Liver (tissue), 8 donors: ENCODE measurements at regions not wholly inside any gene's neighbourhood (a gene's known extent, or its start where the extent isn't known, plus 50 kb on each side); places are given as distances from the start of the nearest gene placed in this dataset.
"Not testable (repeated sequence)": the region's sequence is repeated elsewhere in the genome, so short reads cannot be mapped to it uniquely, and the experiment has no call there.

Experiments
- DNase-seq: peaks from one replicate; pipeline ENCODE4 v3.0.0-alpha.2; 2017; ENCODE audit warnings: low spot score
- H3K27ac ChIP-seq, 2 donors: one replicate each; pipeline ENCODE4 v1.7.0; 2013; ENCODE audit warnings: inconsistent platforms in 2 of 2, low read length in 2 of 2, control low read depth in 1 of 2, low read depth in 1 of 2, mild to moderate bottlenecking in 1 of 2
- H3K27me3 ChIP-seq, 4 donors: one replicate each; pipeline versions ENCODE4 v1.6.1 to v1.7.0; 2013; ENCODE audit warnings: low read length in 3 of 4, inconsistent platforms in 1 of 4, mild to moderate bottlenecking in 1 of 4, moderate library complexity in 1 of 4; ENCODE audit not compliant: control insufficient read depth in 4 of 4, insufficient read depth in 4 of 4
- H3K36me3 ChIP-seq, 4 donors: one replicate each; pipeline versions ENCODE4 v1.6.1 to v1.7.0; 2013; ENCODE audit warnings: low read length in 3 of 4, mild to moderate bottlenecking in 3 of 4, low read depth in 1 of 4, moderate library complexity in 1 of 4; ENCODE audit not compliant: control insufficient read depth in 4 of 4, insufficient read depth in 3 of 4
- H3K4me1 ChIP-seq, 4 donors: one replicate each; pipeline versions ENCODE4 v1.6.1 to v1.7.0; 2013; ENCODE audit warnings: low read length in 3 of 4, mild to moderate bottlenecking in 3 of 4, moderate library complexity in 1 of 4; ENCODE audit not compliant: control insufficient read depth in 4 of 4, insufficient read depth in 4 of 4
- H3K4me3 ChIP-seq, 3 donors: one replicate each; pipeline versions ENCODE4 v1.6.1 to v1.7.0; 2013; ENCODE audit warnings: low read length in 3 of 3, control low read depth in 1 of 3, low read depth in 1 of 3, mild to moderate bottlenecking in 1 of 3
- H3K9ac ChIP-seq, 2 donors: one replicate each; pipeline ENCODE4 v1.7.0; 2013; ENCODE audit warnings: low read length in 2 of 2, mild to moderate bottlenecking in 2 of 2, moderate library complexity in 2 of 2, control low read depth in 1 of 2, low read depth in 1 of 2
- H3K9me3 ChIP-seq, 4 donors: one replicate each; pipeline versions ENCODE4 v1.6.1 to v1.7.0; 2013; ENCODE audit warnings: low read length in 3 of 4; ENCODE audit not compliant: control insufficient read depth in 4 of 4
- EGR1 ChIP-seq, 2 donors: IDR thresholded peaks; 2 replicates each; pipeline ENCODE4 v1.6.1; 2016 to 2018; ENCODE audit warnings: antibody characterized with exemption in 2 of 2, low read depth in 2 of 2
- FOXA1 ChIP-seq: IDR thresholded peaks from 2 replicates; pipeline ENCODE4 v1.6.1; 2016; ENCODE audit warnings: antibody characterized with exemption
- FOXA2 ChIP-seq: IDR thresholded peaks from 2 replicates; pipeline ENCODE4 v1.6.1; 2016; ENCODE audit warnings: antibody characterized with exemption
- GABPA ChIP-seq, 2 donors: IDR thresholded peaks in 1 of 2; conservative IDR thresholded peaks in 1 of 2; 2 replicates each; pipeline ENCODE4 v1.6.1; 2016; ENCODE audit warnings: antibody characterized with exemption in 2 of 2, mild to moderate bottlenecking in 1 of 2, moderate library complexity in 1 of 2
- HNF4A ChIP-seq, 2 donors: conservative IDR thresholded peaks; 2 replicates each; pipeline ENCODE4 v1.6.1; 2016; ENCODE audit warnings: antibody characterized with exemption in 2 of 2, mild to moderate bottlenecking in 2 of 2
- HNF4G ChIP-seq: IDR thresholded peaks from 2 replicates; pipeline ENCODE4 v1.6.1; 2016; ENCODE audit warnings: antibody characterized with exemption
- JUND ChIP-seq, 2 donors: IDR thresholded peaks; 2 replicates each; pipeline ENCODE4 v1.6.1; 2016; ENCODE audit warnings: antibody characterized with exemption in 2 of 2
- NR2F2 ChIP-seq: IDR thresholded peaks from 2 replicates; pipeline ENCODE4 v1.6.1; 2016; ENCODE audit warnings: antibody characterized with exemption
- RAD21 ChIP-seq, 2 donors: IDR thresholded peaks; 2 replicates each; pipeline ENCODE4 v1.6.1; 2016; ENCODE audit warnings: antibody characterized with exemption in 2 of 2, mild to moderate bottlenecking in 2 of 2
- RXRA ChIP-seq, 2 donors: IDR thresholded peaks; 2 replicates each; pipeline ENCODE4 v1.6.1; 2017 to 2018; ENCODE audit warnings: antibody characterized with exemption in 2 of 2, mild to moderate bottlenecking in 1 of 2
- SP1 ChIP-seq: IDR thresholded peaks from 2 replicates; pipeline ENCODE4 v1.6.1; 2018; ENCODE audit warnings: antibody characterized with exemption, mild to moderate bottlenecking
- TAF1 ChIP-seq: conservative IDR thresholded peaks from 2 replicates; pipeline ENCODE4 v1.6.1; 2016; ENCODE audit warnings: antibody characterized with exemption, mild to moderate bottlenecking
- YY1 ChIP-seq: IDR thresholded peaks from 2 replicates; pipeline ENCODE4 v1.6.1; 2016; ENCODE audit warnings: antibody characterized with exemption, mild to moderate bottlenecking
- WGBS: extraction: QIAGEN DNeasy Blood & Tissue Kit; methylation state at CpG from one replicate; pipeline ENCODE4 v1.1.7; 2013; 5-methylcytosine and 5-hydroxymethylcytosine counted together
- TF ChIP-seq, protein P1 (sequence below): IDR thresholded peaks from 2 replicates; pipeline ENCODE4 v1.6.1; 2016; ENCODE audit warnings: antibody characterized with exemption
- TF ChIP-seq, protein P2 (sequence below): fragments of 150-350 bp; IDR thresholded peaks from 2 replicates; pipeline ENCODE4 v1.5.1; 2017; ENCODE audit warnings: improper control_type of control experiment, low read depth, low read length; ENCODE audit not compliant: missing input control
- TF ChIP-seq, protein P3 (sequence below): IDR thresholded peaks from 2 replicates; pipeline ENCODE4 v1.6.1; 2016; ENCODE audit warnings: antibody characterized with exemption, mild to moderate bottlenecking
- TF ChIP-seq, protein P4 (sequence below): IDR thresholded peaks from 2 replicates; pipeline ENCODE4 v1.6.1; 2016; ENCODE audit warnings: antibody characterized with exemption
- TF ChIP-seq, protein P5 (sequence below): IDR thresholded peaks from 2 replicates; pipeline ENCODE4 v1.6.1; 2016; ENCODE audit warnings: antibody characterized with exemption
- donor health status: healthy.
- donor health status: healthy.
- donor health status: healthy.
- donor health status: healthy.
- donor health status: healthy.

DNA sequence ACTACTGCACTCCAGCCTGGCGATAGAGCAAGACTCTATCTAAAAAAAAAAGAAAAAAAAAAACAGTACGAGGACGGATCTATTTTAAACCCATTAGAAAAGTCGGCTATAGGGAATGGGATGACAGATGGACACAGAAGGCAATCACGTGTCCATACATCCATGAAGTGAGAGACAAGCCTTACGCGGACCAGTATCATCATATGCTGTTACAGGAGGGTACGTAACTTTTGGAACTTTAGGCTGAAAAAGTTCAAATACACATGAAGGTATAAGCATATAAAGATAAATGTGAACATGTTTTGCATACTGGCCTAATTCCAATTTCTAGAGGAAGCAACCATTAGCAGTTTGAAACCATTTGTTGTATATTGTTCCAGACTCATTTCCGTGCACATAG lies 109.8 kb upstream of the EXOC2 start:
- WGBS = 87% methylated on average over 9 of the region's 9 CpGs
- Histone ChIP-seq H3K36me3 (no peaks in the 10 kb centered on the region), H3K4me1 (peaks cover 0 to 2% (median 0%) of the 10 kb centered on the region in 4 donors), H3K9ac (no peak overlapping the region), H3K27ac (no peak overlapping the region), H3K9me3 (no peaks in the 10 kb centered on the region), H3K27me3 (peaks cover 0 to 3% (median 0%) of the 10 kb centered on the region in 4 donors), H3K4me3 (no peak overlapping the region)
- TF ChIP-seq, protein P1, sequence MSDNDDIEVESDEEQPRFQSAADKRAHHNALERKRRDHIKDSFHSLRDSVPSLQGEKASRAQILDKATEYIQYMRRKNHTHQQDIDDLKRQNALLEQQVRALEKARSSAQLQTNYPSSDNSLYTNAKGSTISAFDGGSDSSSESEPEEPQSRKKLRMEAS = no peak
- no peak for TF ChIP-seq RXRA (IDR thresholded peaks at IDR 0.05)
- no peak for TF ChIP-seq RAD21 (IDR thresholded peaks at IDR 0.05)
- TF ChIP-seq, protein P2, sequence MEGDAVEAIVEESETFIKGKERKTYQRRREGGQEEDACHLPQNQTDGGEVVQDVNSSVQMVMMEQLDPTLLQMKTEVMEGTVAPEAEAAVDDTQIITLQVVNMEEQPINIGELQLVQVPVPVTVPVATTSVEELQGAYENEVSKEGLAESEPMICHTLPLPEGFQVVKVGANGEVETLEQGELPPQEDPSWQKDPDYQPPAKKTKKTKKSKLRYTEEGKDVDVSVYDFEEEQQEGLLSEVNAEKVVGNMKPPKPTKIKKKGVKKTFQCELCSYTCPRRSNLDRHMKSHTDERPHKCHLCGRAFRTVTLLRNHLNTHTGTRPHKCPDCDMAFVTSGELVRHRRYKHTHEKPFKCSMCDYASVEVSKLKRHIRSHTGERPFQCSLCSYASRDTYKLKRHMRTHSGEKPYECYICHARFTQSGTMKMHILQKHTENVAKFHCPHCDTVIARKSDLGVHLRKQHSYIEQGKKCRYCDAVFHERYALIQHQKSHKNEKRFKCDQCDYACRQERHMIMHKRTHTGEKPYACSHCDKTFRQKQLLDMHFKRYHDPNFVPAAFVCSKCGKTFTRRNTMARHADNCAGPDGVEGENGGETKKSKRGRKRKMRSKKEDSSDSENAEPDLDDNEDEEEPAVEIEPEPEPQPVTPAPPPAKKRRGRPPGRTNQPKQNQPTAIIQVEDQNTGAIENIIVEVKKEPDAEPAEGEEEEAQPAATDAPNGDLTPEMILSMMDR = no peak
- TF ChIP-seq NR2F2 = no peak
- TF ChIP-seq YY1 = no peak
- TF ChIP-seq HNF4A (conservative IDR thresholded peaks at IDR 0.05) = no peak
- TF ChIP-seq JUND (IDR thresholded peaks at IDR 0.05) = no peak
- TF ChIP-seq HNF4G = no peak
- TF ChIP-seq SP1 = no peak
- TF ChIP-seq, protein P3, sequence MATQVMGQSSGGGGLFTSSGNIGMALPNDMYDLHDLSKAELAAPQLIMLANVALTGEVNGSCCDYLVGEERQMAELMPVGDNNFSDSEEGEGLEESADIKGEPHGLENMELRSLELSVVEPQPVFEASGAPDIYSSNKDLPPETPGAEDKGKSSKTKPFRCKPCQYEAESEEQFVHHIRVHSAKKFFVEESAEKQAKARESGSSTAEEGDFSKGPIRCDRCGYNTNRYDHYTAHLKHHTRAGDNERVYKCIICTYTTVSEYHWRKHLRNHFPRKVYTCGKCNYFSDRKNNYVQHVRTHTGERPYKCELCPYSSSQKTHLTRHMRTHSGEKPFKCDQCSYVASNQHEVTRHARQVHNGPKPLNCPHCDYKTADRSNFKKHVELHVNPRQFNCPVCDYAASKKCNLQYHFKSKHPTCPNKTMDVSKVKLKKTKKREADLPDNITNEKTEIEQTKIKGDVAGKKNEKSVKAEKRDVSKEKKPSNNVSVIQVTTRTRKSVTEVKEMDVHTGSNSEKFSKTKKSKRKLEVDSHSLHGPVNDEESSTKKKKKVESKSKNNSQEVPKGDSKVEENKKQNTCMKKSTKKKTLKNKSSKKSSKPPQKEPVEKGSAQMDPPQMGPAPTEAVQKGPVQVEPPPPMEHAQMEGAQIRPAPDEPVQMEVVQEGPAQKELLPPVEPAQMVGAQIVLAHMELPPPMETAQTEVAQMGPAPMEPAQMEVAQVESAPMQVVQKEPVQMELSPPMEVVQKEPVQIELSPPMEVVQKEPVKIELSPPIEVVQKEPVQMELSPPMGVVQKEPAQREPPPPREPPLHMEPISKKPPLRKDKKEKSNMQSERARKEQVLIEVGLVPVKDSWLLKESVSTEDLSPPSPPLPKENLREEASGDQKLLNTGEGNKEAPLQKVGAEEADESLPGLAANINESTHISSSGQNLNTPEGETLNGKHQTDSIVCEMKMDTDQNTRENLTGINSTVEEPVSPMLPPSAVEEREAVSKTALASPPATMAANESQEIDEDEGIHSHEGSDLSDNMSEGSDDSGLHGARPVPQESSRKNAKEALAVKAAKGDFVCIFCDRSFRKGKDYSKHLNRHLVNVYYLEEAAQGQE = no peak
- no peak for TF ChIP-seq FOXA1
- no peak for TF ChIP-seq EGR1 (IDR thresholded peaks at IDR 0.05; ENCODE audit: low read depth in 2 of 2)
- no peak for TF ChIP-seq GABPA (IDR thresholded peaks at IDR 0.05 in 1 of 2, conservative IDR thresholded peaks at IDR 0.05 in 1 of 2)
- no peak for TF ChIP-seq FOXA2
- TF ChIP-seq, protein P4, sequence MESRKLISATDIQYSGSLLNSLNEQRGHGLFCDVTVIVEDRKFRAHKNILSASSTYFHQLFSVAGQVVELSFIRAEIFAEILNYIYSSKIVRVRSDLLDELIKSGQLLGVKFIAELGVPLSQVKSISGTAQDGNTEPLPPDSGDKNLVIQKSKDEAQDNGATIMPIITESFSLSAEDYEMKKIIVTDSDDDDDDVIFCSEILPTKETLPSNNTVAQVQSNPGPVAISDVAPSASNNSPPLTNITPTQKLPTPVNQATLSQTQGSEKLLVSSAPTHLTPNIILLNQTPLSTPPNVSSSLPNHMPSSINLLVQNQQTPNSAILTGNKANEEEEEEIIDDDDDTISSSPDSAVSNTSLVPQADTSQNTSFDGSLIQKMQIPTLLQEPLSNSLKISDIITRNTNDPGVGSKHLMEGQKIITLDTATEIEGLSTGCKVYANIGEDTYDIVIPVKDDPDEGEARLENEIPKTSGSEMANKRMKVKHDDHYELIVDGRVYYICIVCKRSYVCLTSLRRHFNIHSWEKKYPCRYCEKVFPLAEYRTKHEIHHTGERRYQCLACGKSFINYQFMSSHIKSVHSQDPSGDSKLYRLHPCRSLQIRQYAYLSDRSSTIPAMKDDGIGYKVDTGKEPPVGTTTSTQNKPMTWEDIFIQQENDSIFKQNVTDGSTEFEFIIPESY = no peak
- TF ChIP-seq, protein P5, sequence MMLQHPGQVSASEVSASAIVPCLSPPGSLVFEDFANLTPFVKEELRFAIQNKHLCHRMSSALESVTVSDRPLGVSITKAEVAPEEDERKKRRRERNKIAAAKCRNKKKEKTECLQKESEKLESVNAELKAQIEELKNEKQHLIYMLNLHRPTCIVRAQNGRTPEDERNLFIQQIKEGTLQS = no peak
- no peak for TF ChIP-seq TAF1
- no peak for DNase-seq

DNA sequence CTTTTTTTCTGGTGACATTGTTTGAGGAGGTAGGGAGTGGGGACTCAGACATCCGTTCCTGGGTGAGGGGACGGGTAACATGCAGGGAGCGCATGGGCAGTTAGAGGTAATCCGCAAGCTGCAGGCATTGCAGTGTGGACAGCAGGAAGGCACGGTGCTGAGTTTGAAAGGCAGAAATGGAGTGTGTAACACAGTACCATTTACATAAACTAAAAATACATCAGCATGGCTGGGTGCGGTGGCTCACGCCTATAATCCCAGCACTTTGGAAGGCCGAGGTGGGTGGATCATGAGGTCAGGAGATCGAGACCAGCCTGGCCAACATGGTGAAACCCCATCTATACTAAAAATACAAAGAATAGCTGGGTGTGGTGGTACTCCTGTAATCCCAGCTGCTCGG lies 109.3 kb upstream of the EXOC2 start:
- H3K9me3 ChIP-seq, H3K36me3 ChIP-seq, H3K4me1 ChIP-seq, H3K27me3 ChIP-seq, DNase-seq, H3K9ac ChIP-seq, H3K4me3 ChIP-seq, H3K27ac ChIP-seq: not testable (repeated sequence)
- 90% methylated on average over 10 of the region's 10 CpGs for WGBS
